BLaER1 (cell line): ENCODE measurements at regions not wholly inside any gene's neighbourhood (a gene's known extent, or its start where the extent isn't known, plus 50 kb on each side); places are given as distances from the start of the nearest gene placed in this dataset.
"Not testable (repeated sequence)": the region's sequence is repeated elsewhere in the genome, so short reads cannot be mapped to it uniquely, and the experiment has no call there.

Experiments used
- H3K27ac ChIP-seq: shearing (Covaris generic); formaldehyde crosslinking; 2 replicates; pipeline ENCODE4 v1.8.1; 2022
- H3K27me3 ChIP-seq: shearing (Covaris generic); formaldehyde crosslinking; 2 replicates; pipeline ENCODE4 v1.8.1; 2022
- H3K36me3 ChIP-seq: shearing (Covaris generic); formaldehyde crosslinking; 2 replicates; pipeline ENCODE4 v1.8.1; 2022
- H3K4me1 ChIP-seq: shearing (Covaris generic); formaldehyde crosslinking; 2 replicates; pipeline ENCODE4 v1.8.1; 2022
- H3K4me2 ChIP-seq: shearing (Covaris generic); formaldehyde crosslinking; 2 replicates; pipeline ENCODE4 v1.8.1; 2022
- H3K4me3 ChIP-seq: shearing (Covaris generic); formaldehyde crosslinking; 2 replicates; pipeline ENCODE4 v1.8.1; 2022
- H3K9ac ChIP-seq: shearing (Covaris generic); formaldehyde crosslinking; 2 replicates; pipeline ENCODE4 v1.8.1; 2022
- H3K9me3 ChIP-seq: shearing (Covaris generic); formaldehyde crosslinking; 2 replicates; pipeline ENCODE4 v1.8.1; 2022
- H4K20me1 ChIP-seq: shearing (Covaris generic); formaldehyde crosslinking; 2 replicates; pipeline ENCODE4 v1.8.1; 2022
- Cebpa-rat ChIP-seq: shearing (Covaris generic); IDR thresholded peaks from 2 replicates; pipeline ENCODE4 v1.8.1; 2022

DNA sequence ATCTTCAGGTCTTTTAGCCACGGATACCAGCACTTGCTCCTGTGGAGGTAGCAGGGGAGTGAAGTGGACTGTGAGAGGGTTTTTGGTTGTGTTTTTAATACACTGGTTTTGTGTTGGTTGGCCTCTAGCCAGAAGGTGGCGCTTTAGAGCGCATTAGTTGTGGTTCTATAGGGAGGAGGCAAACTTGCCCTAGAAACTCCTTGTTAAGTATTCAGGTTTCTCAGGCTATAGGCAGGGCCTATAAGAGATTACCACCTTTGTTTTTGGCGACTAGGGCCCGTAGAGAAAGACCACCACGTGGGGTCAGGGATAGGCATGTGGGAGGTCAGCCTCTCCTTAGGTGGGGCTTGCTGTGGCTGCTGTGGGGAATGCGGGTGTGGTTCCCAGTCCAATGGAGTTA lies 221.6 kb upstream of the SPANXN4 start:
- Histone ChIP-seq H3K27ac (no peak overlapping the region), H3K9me3 (peaks cover 8% of the 10 kb centered on the region; the same call in 1 of the 2 replicates), H3K27me3 (peaks cover 65% of the 10 kb centered on the region), H3K36me3 (no peaks in the 10 kb centered on the region), H3K4me1 (no peaks in the 10 kb centered on the region), H4K20me1 (no peaks in the 10 kb centered on the region), H3K4me3 (no peak overlapping the region), H3K4me2 (no peak overlapping the region), H3K9ac (no peak overlapping the region)
- TF ChIP-seq Cebpa-rat = no peak

DNA sequence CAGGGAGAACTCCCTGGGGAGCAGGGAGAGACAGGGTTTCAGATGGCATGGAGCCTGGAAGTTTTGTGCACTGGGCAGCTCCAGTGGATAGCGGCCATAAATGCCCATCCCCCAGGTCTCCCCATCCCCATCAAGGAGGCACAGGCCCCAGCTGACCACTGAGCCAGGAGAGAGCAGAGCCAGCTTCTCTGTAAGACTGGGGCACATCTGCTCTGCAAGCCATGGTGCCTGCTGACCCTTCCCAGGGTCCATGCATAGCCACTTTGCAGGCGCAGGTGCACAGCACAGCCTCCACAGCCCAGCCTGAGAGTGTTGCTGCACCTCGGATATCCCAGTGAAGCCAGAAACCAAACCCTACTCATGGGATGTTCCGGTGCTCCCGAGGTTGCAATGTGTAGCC lies 206.3 kb upstream of the SPANXN4 start:
- Histone ChIP-seq H3K4me3 (no peak overlapping the region), H3K4me1 (no peaks in the 10 kb centered on the region), H3K27me3 (peaks cover 58% of the 10 kb centered on the region), H3K4me2 (no peak overlapping the region), H4K20me1 (no peaks in the 10 kb centered on the region), H3K36me3 (no peaks in the 10 kb centered on the region), H3K9ac (no peak overlapping the region), H3K27ac (no peak overlapping the region), H3K9me3 (no peaks in the 10 kb centered on the region)
- TF ChIP-seq Cebpa-rat = no peak

DNA sequence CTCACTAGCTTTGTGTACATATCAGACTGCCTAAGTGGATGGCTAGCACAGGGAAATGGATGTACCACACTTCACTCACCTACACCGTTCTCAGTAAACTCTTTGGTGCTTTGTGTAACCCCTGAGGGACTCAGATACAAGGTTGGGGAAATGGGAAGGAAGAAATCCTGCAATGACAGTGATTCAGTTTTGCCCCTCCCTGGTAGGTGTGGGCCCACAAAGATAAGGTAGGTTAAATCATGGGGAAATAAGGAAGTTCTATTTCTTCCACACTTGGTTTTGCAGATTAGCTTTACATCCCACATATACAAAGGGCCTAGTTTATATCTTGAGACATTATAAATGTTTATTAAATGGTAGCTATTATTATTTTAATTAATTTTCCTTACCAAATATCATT lies 197.6 kb upstream of the SPANXN4 start:
- Histone ChIP-seq H4K20me1 (no peaks in the 10 kb centered on the region), H3K4me1 (no peaks in the 10 kb centered on the region), H3K9ac (no peak overlapping the region), H3K27me3 (peaks cover 39% of the 10 kb centered on the region), H3K27ac (no peak overlapping the region), H3K4me2 (no peak overlapping the region), H3K36me3 (no peaks in the 10 kb centered on the region), H3K4me3 (no peak overlapping the region), H3K9me3 (no peaks in the 10 kb centered on the region)
- TF ChIP-seq Cebpa-rat = no peak

DNA sequence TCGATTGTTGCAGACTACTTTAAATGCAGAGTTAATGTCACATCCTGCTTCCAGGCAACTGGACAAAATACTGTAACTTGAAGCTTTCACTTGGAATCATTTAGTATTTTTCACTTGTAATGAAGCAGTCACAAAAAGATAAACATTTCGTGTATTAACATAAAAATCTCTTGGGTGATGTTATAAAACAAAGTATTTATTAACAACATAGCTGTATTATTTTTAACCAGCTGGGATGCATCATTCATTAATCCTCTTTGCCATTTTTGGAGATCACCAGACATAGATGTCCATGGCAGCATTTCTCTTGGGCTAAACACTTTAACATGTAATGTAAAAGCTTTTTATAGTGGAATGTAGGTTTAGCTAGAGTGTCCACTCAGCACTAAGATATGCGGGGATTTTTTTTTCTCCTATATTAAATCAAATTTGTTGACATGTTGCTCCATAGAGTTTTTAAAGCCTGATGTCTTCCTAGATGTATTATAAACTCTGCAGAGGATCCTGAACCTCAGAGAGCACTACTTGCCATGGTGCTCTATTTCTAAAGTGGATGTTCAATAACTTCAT lies 193.7 kb upstream of the SPANXN4 start:
- Histone ChIP-seq H3K4me1 (no peaks in the 10 kb centered on the region), H3K27me3 (peaks cover 36% of the 10 kb centered on the region), H4K20me1 (no peaks in the 10 kb centered on the region), H3K27ac (no peak overlapping the region), H3K4me2 (no peak overlapping the region), H3K9ac (no peak overlapping the region), H3K36me3 (no peaks in the 10 kb centered on the region), H3K9me3 (no peaks in the 10 kb centered on the region), H3K4me3 (no peak overlapping the region)
- no peak for TF ChIP-seq Cebpa-rat

DNA sequence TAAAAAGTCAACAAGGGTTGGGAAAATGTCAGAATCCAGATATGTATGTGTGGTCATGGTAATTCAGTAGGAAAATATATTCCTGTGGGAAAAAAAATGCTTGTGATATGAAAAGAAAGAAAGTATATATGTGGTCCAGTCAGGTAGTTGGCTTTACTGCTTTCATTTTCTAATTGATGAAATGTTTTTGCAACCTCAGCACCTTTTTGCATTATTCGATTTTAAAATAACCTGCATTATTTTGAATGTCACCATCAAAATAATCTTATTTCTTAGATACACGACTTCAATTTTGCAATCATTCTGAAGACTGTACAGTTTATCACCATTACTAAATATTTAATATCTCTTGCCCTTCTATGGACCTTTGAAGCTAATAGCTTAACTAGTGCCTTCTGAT lies 170.8 kb upstream of the SPANXN4 start:
- no peak for TF ChIP-seq Cebpa-rat
- no peaks in the 10 kb centered on the region for H3K4me1 ChIP-seq
- H4K20me1 ChIP-seq = no peaks in the 10 kb centered on the region
- no peak overlapping the region for H3K27ac ChIP-seq
- H3K27me3 ChIP-seq = peaks cover 58% of the 10 kb centered on the region
- H3K4me3 ChIP-seq = no peak overlapping the region
- no peak overlapping the region for H3K9ac ChIP-seq
- no peaks in the 10 kb centered on the region for H3K36me3 ChIP-seq
- no peaks in the 10 kb centered on the region for H3K9me3 ChIP-seq
- no peak overlapping the region for H3K4me2 ChIP-seq

DNA sequence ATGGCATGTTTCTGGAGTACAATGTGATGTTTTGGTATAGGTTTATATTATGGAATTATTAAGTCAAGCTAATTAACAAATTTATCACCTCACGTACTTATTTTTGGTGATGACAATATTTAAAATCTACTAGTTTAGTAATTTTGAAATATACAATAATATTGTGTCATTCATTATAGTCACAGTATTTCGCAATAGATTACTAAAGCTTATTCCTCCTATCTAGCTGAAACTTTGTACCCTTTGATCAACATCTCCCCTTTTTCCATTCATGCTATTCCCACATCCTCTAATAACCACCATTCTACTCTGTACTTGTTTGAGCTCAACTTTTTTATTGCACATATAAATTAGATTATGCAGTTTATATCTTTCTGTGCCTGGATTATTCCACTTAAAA lies 164.8 kb upstream of the SPANXN4 start:
- Histone ChIP-seq H3K27ac (no peak overlapping the region), H3K27me3 (peaks cover 69% of the 10 kb centered on the region), H3K4me2 (no peak overlapping the region), H3K4me1 (no peaks in the 10 kb centered on the region), H4K20me1 (no peaks in the 10 kb centered on the region), H3K36me3 (no peaks in the 10 kb centered on the region), H3K9ac (no peak overlapping the region), H3K9me3 (no peaks in the 10 kb centered on the region), H3K4me3 (no peak overlapping the region)
- peak; percentile 69; the same call in 1 of the 2 replicates for TF ChIP-seq Cebpa-rat

DNA sequence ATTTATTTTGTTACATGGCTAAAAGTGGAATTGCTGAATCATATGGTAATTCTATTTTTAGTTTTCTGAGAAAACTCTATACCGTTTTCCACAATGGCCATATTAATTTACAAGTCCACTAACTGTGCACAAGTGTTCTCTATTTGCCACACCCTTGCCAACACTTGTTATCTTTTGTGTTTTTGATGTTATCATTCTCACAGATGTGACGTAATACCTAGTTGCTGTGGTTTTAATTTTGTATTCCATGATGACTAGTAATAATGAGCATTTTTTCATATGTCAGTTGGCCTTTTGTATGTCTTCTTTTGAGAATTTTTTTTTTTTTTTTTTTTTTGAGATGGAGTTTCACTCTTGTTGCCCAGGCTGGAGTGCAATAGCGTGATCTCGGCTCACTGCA lies 164.2 kb upstream of the SPANXN4 start:
- H3K27me3 ChIP-seq = peaks cover 67% of the 10 kb centered on the region
- no peak for TF ChIP-seq Cebpa-rat
- no peak overlapping the region for H3K4me2 ChIP-seq
- H3K4me1 ChIP-seq = no peaks in the 10 kb centered on the region
- no peak overlapping the region for H3K27ac ChIP-seq
- no peaks in the 10 kb centered on the region for H3K36me3 ChIP-seq
- no peaks in the 10 kb centered on the region for H3K9me3 ChIP-seq
- H3K9ac ChIP-seq = no peak overlapping the region
- no peak overlapping the region for H3K4me3 ChIP-seq
- no peaks in the 10 kb centered on the region for H4K20me1 ChIP-seq

DNA sequence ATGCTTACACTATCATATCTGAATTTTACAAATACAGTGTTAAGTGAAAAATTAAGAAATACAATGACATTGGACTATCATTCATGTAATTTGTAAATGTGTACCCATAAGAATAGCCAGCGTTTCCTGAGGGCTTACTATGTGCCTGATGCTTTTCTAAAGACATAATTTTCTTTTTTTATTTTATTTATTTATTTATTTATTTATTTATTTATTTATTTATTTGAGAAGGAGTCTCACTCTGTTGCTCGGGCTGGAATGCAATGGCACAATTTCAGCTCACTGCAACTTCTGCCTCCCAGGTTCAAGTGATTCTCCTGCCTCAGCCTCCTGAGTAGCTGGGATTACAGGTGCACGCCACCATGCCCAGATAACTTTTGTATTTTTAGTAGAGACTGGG lies 159.5 kb upstream of the SPANXN4 start:
- peaks cover 63% of the 10 kb centered on the region for H3K27me3 ChIP-seq
- H3K36me3 ChIP-seq, H3K4me1 ChIP-seq, H3K9ac ChIP-seq, H3K4me3 ChIP-seq, H3K27ac ChIP-seq, H3K4me2 ChIP-seq, H4K20me1 ChIP-seq: not testable (repeated sequence)
- H3K9me3 ChIP-seq = peaks cover 23% of the 10 kb centered on the region

DNA sequence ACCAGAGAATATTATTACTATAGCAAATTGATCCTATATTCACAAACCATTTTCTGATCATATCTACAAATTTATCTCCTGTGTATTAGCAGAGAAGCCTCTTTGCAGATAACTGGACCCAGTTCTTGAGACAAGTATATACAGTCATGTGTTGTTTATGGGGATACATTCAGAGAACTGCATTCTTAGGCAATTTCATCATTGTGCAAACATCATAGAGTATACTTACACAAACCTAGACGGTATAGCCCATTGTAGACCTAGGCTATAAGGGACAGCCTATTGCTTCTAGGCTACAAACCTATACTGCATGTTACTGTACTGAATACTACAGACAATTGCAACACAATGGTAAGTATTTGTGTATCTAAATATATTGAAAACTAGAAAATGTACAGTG lies 152.5 kb upstream of the SPANXN4 start:
- Histone ChIP-seq H3K36me3 (no peaks in the 10 kb centered on the region), H3K9me3 (peaks cover 22% of the 10 kb centered on the region), H3K9ac (no peak overlapping the region), H4K20me1 (no peaks in the 10 kb centered on the region), H3K4me2 (no peak overlapping the region), H3K4me3 (no peak overlapping the region), H3K4me1 (no peaks in the 10 kb centered on the region), H3K27me3 (peaks cover 25% of the 10 kb centered on the region), H3K27ac (no peak overlapping the region)
- TF ChIP-seq Cebpa-rat = no peak

DNA sequence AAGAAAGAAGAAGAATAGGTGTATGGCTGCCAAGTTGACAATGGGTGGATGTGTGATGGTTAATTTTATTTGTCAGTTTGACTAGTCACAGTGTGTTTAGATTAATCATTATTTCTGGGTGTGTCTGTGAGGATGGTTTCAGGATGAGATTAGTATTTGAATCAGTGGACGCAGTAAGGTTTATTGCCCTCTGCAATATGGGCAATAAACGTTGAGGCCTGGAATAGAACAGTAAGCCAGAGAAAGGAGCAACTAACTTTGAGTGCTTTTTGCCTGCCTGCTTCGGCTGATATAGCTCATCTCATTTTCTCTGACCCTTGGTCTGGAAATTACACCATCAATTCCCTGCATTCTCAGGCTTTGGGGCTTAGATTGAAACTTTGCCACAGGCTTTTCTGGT lies 140.8 kb upstream of the SPANXN4 start:
- TF ChIP-seq Cebpa-rat = no peak
- Histone ChIP-seq H3K4me2 (no peak overlapping the region), H4K20me1 (no peaks in the 10 kb centered on the region), H3K4me1 (no peaks in the 10 kb centered on the region), H3K36me3 (no peaks in the 10 kb centered on the region), H3K4me3 (no peak overlapping the region), H3K27me3 (peaks cover 23% of the 10 kb centered on the region; the same call in 1 of the 2 replicates), H3K9ac (no peak overlapping the region), H3K9me3 (no peaks in the 10 kb centered on the region), H3K27ac (no peak overlapping the region)

DNA sequence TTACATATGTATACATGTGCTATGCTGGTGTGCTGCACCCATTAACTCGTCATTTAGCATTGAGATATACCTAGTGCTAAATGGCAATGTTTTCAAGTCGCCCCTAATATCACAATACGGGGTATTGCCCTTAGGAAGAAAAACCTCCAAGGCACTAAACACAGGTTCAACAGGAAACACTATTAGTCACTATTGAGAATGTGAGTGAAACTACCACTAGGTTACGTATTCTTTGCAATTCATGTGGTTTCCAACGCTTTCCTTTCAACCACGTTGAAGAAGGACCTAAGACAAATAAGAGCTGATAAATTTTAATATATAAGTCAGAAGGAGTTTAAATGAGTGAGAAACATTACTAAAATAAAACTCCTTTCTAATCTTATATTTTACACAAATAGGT lies 134.7 kb upstream of the SPANXN4 start:
- Histone ChIP-seq H3K9me3 (no peaks in the 10 kb centered on the region), H3K9ac (no peak overlapping the region), H3K4me3 (no peak overlapping the region), H3K27ac (no peak overlapping the region), H3K36me3 (no peaks in the 10 kb centered on the region), H3K4me1 (no peaks in the 10 kb centered on the region), H3K4me2 (no peak overlapping the region), H3K27me3 (peaks cover 19% of the 10 kb centered on the region), H4K20me1 (no peaks in the 10 kb centered on the region)
- TF ChIP-seq Cebpa-rat = no peak
